Epithelial cell of esophagus (primary cell): ENCODE measurements at regions not wholly inside any gene's neighbourhood (a gene's known extent, or its start where the extent isn't known, plus 50 kb on each side); places are given as distances from the start of the nearest gene placed in this dataset.

Experiments
- DNase-seq: peaks from one replicate; pipeline ENCODE4 v3.0.0; 2010; ENCODE audit warnings: low read depth
- H3K4me3 ChIP-seq: 2 replicates; pipeline ENCODE4 v1.5.1; 2011; ENCODE audit warnings: mild to moderate bottlenecking, low read length, control low read depth
- CTCF ChIP-seq: IDR thresholded peaks from 2 replicates; pipeline ENCODE4 v1.5.1; 2011; ENCODE audit warnings: low read depth, mild to moderate bottlenecking, low read length, control low read depth, inconsistent platforms; ENCODE audit not compliant: insufficient read depth; ENCODE audit errors: missing control alignments

GRCh38 chr3:88412346-88412745 lies 262.6 kb downstream of the C3orf38 start:
- no peak overlapping the region for H3K4me3 ChIP-seq
- no peak for DNase-seq
- TF ChIP-seq CTCF, result no peak

- no peak for DNase-seq
- H3K4me3 ChIP-seq, result no peak overlapping the region
- TF ChIP-seq CTCF, result no peak
These were observed 266.7 kb downstream of the C3orf38 start for GRCh38 chr3:88416436-88416835.

- no peak for DNase-seq
- no peak overlapping the region for H3K4me3 ChIP-seq
- no peak for TF ChIP-seq CTCF
These were observed 268.5 kb downstream of the C3orf38 start for GRCh38 chr3:88418219-88418618.

- TF ChIP-seq CTCF, result no peak
- H3K4me3 ChIP-seq, result no peak overlapping the region
- no peak for DNase-seq
These were observed 283.8 kb downstream of the C3orf38 start for GRCh38 chr3:88433568-88433967.

- no peak for DNase-seq
- no peak overlapping the region for H3K4me3 ChIP-seq
- no peak for TF ChIP-seq CTCF
These were observed 284.2 kb downstream of the C3orf38 start for GRCh38 chr3:88434001-88434400.

- DNase-seq, result no peak
- TF ChIP-seq CTCF, result no peak
- no peak overlapping the region for H3K4me3 ChIP-seq
These were observed 290.9 kb downstream of the C3orf38 start for GRCh38 chr3:88440701-88441100.

GRCh38 chr3:88443066-88443465 lies 293.3 kb downstream of the C3orf38 start:
- no peak for DNase-seq
- H3K4me3 ChIP-seq, result no peak overlapping the region
- no peak for TF ChIP-seq CTCF
